Left lung (tissue), 4 donors: ENCODE measurements at regions not wholly inside any gene's neighbourhood (a gene's known extent, or its start where the extent isn't known, plus 50 kb on each side); places are given as distances from the start of the nearest gene placed in this dataset.
A peak's percentile ranks its signal among the peaks of the same experiment; 100 is the strongest.

Source experiments
- ATAC-seq: fragments of 200-7000 bp; cut with Tn5 transposase; one replicate; pipeline ENCODE4 v1.9.1; 2020; ENCODE audit warnings: moderate library complexity
- DNase-seq, 4 donors: peaks; one replicate each; pipeline ENCODE4 v3.0.0-alpha.2; 2013 to 2020
- H3K27ac ChIP-seq, 2 donors: fragments of 200-600 bp; sonication (generic) in 1 of 2; one replicate each; pipeline versions ENCODE4 v1.5.0 to v1.8.0; 2020 to 2021
- H3K27me3 ChIP-seq, 2 donors: fragments of 200-600 bp; sonication (generic) in 1 of 2; one replicate each; pipeline versions ENCODE4 v1.5.0 to v1.8.0; 2020 to 2021
- H3K36me3 ChIP-seq, 2 donors: fragments of 200-600 bp; sonication (generic) in 1 of 2; one replicate each; pipeline versions ENCODE4 v1.5.0 to v1.8.0; 2020 to 2021
- H3K4me1 ChIP-seq, 2 donors: fragments of 200-600 bp; one replicate each; pipeline ENCODE4 v1.8.0; 2021
- H3K4me3 ChIP-seq, 2 donors: fragments of 200-600 bp; sonication (generic) in 1 of 2; one replicate each; pipeline versions ENCODE4 v1.5.0 to v1.8.0; 2020 to 2021; ENCODE audit warnings: mild to moderate bottlenecking in 1 of 2
- H3K9me3 ChIP-seq, 2 donors: fragments of 200-600 bp; sonication (generic) in 1 of 2; one replicate each; pipeline versions ENCODE4 v1.5.0 to v1.8.0; 2020 to 2021
- CTCF ChIP-seq, 2 donors: fragments of 200-600 bp; sonication (generic) in 1 of 2; IDR thresholded peaks; one replicate each; pipeline versions ENCODE4 v1.5.0 to v1.8.0; 2021; ENCODE audit warnings: antibody characterized with exemption in 2 of 2
- intact Hi-C, 2 donors: fragments of 100-400 bp; cut with DNase I; formaldehyde crosslinking; loops; one replicate each; pipeline versions ENCODE4 v1.11.2 to v1.14.2; 2022
- donor health status: DM: no; HTN: yes; CAD: no.
- donor health status: DM: no; HTN: no; CAD: no.

DNA sequence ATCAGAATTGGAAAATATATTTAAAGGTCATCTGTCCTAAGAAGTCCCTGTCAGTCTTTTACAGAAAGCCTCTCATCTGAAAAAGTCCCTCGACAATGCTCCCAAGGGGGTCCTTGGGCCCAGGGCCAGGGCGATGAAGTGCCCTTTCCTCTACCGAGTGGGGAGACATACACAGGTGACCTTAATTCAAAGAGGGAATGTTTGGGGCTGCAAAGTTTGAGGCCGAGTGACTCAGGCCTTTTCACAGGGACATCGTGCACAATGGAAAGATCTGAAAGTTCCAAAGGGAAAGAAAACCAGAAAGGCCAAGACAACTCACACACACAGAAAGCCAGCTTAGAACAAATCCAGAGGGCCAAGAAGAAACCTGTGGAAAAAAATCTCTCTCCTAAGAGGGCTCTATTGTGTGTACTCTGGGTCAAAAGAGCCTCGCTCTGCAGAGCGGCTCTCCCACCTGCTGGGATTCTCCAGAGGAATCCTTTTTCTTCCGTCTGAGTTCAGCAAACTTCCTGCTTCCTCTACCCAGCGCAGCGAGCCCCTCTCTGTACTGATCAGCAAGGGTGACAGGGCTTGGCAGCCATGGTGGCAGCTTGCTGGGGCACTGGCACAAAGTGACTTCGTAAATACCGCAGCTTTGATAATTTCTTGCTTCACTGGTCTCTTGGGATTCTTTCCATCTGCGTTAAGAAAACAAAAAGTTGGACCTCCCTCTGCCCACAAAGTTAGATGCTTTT, 259.1 kb downstream of the OPA1 start:
- TF ChIP-seq CTCF (IDR thresholded peaks at IDR 0.05) = no peak
- Histone ChIP-seq H3K4me3 (no peak overlapping the region), H3K36me3 (no peaks in the 10 kb centered on the region), H3K4me1 (peaks cover 7 to 12% of the 10 kb centered on the region in 2 donors), H3K9me3 (no peaks in the 10 kb centered on the region), H3K27me3 (no peaks in the 10 kb centered on the region), H3K27ac (peak overlapping the region in 1 of 2 donors; percentile 38)
- ATAC-seq = peak; percentile 61
- peak in 1 of 4 donors; percentile 59 for DNase-seq
- intact Hi-C loops = no loop called here

DNA sequence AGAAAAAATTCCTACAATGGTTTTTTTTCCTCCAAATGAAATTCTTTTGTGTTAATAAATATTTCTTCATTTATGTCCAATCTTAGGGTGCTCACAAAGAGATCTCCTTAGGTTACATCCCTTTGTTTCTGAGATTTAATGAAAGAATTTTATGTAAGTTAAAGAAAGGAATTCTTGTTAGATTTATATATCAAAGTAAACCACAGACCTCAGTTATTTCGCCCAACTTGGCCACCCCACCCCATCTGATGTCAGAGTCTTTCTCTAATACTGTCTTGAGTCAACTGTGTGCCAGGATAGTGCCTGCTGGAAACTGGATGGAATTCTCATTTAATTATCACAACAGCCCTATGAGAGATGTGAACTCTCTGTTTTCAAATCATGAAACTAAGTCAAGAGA, 259.9 kb downstream of the OPA1 start:
- no peak for TF ChIP-seq CTCF (IDR thresholded peaks at IDR 0.05)
- H3K36me3 ChIP-seq = no peaks in the 10 kb centered on the region
- H3K4me3 ChIP-seq = no peak overlapping the region
- ATAC-seq = no peak
- no peak overlapping the region for H3K27ac ChIP-seq
- no peaks in the 10 kb centered on the region for H3K27me3 ChIP-seq
- no peak for DNase-seq
- intact Hi-C loops = no loop called here
- no peaks in the 10 kb centered on the region for H3K9me3 ChIP-seq
- peaks cover 7 to 12% of the 10 kb centered on the region in 2 donors for H3K4me1 ChIP-seq

DNA sequence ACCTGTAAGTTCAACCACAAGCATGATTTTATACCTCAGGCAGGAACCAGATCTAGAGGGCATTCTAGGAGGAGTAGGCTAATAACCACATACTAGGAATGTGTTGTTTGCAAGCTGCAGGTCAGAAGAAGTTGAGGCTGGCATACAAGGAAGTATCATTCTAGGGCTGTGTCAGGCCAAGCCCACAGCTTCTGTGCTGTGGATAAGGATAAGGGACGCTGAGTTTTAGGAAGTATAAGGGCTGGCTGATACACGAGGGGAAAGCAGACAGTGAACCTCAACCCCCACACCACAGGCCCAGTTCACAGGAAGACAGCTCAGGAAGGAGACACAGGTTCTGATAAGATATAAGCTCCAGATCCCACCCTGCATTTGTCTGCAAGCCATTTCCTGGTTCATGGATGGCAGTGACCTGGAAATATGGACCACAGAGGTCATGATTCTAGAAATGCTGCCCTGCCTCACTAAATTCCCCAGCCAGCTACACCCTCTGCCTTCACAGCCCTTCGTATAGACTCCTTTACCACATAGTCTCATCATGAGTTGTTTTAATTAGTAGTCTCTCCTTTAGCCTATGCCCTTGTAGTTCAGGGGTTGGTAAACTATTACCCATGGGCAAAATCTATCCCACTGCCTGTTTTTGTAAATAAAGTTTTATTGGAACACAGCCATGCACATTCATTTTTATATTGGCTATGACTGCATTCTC, 260.7 kb downstream of the OPA1 start:
- Histone ChIP-seq H3K27ac (no peak overlapping the region), H3K4me3 (no peak overlapping the region), H3K27me3 (no peaks in the 10 kb centered on the region), H3K36me3 (no peaks in the 10 kb centered on the region), H3K9me3 (no peaks in the 10 kb centered on the region), H3K4me1 (peaks cover 11 to 12% of the 10 kb centered on the region in 2 donors)
- no peak for TF ChIP-seq CTCF (IDR thresholded peaks at IDR 0.05)
- intact Hi-C loops = no loop called here
- DNase-seq (no peak), ATAC-seq (peak; percentile 42)

- Histone ChIP-seq H3K4me1 (peaks cover 0 to 4% of the 10 kb centered on the region in 2 donors), H3K36me3 (no peaks in the 10 kb centered on the region), H3K9me3 (no peaks in the 10 kb centered on the region), H3K27me3 (no peaks in the 10 kb centered on the region), H3K27ac (no peak overlapping the region), H3K4me3 (no peak overlapping the region)
- peak; percentile 67 for ATAC-seq
- intact Hi-C loops = no loop called here
- no peak for TF ChIP-seq CTCF (IDR thresholded peaks at IDR 0.05)
- peak in 1 of 4 donors; percentile 68 for DNase-seq
These were observed 265.0 kb downstream of the OPA1 start for GRCh38 chr3:193857996-193858395.

DNA sequence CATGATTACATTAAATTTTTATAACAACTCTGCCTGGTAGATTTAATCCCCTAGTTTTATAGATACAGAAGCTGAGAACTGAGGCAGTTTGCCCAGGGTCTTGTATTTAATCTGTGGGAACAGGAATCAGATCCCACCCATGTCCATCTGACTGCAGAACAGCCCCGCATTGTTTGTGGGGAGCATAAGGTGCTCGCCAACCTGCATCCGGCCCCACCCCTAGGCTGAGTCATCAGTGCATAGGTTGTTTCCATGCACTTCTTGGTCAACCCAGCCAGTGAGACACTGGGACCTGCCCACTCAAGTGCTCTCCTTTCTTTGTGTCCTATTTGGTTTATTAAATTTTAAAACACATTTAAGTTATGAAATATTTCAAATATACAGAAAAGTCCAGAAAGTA, 266.2 kb downstream of the OPA1 start:
- intact Hi-C loops = no loop called here
- TF ChIP-seq CTCF (IDR thresholded peaks at IDR 0.05) = no peak
- H3K27ac ChIP-seq = no peak overlapping the region

More for the DNA sequence above, 266.2 kb downstream of the OPA1 start:
- DNase-seq (no peak), ATAC-seq (no peak)
- H3K36me3 ChIP-seq = no peaks in the 10 kb centered on the region
- H3K4me3 ChIP-seq = no peak overlapping the region
- H3K4me1 ChIP-seq = peaks cover 0 to 4% of the 10 kb centered on the region in 2 donors
- no peaks in the 10 kb centered on the region for H3K9me3 ChIP-seq
- H3K27me3 ChIP-seq = no peaks in the 10 kb centered on the region
